H1 (cell line): ENCODE measurements at regions not wholly inside any gene's neighbourhood (a gene's known extent, or its start where the extent isn't known, plus 50 kb on each side); places are given as distances from the start of the nearest gene placed in this dataset.

Experiments
- RFX5 ChIP-seq: IDR thresholded peaks from 2 replicates; pipeline ENCODE4 v1.6.1; 2011; ENCODE audit warnings: low read depth, low read length, improper control_type of control experiment, borderline replicate concordance
- RNF2 ChIP-seq: fragments of 200-900, 300-1000 bp; sonication (generic); IDR thresholded peaks from 2 replicates; pipeline ENCODE4 v1.7.1; 2016; ENCODE audit warnings: borderline replicate concordance, low read depth, mild to moderate bottlenecking, antibody characterized with exemption, low read length; ENCODE audit not compliant: poor library complexity, severe bottlenecking; ENCODE audit errors: missing control alignments
- SIRT6 ChIP-seq: IDR thresholded peaks from one replicate; pipeline ENCODE4 v1.7.1; 2012; ENCODE audit warnings: low read length, inconsistent platforms
- YY1 ChIP-seq: IDR thresholded peaks from 2 replicates; pipeline ENCODE4 v1.6.1; 2011; ENCODE audit warnings: low read depth, mild to moderate bottlenecking, low read length

GRCh38 chr5:105663671-105664070, 2007.1 kb downstream of the EFNA5 start (continued):
- no peak for TF ChIP-seq YY1
- TF ChIP-seq RNF2 = no peak
- TF ChIP-seq RFX5 = no peak
- no peak for TF ChIP-seq SIRT6
